Neural progenitor cell (in vitro differentiated cells): ENCODE measurements at regions not wholly inside any gene's neighbourhood (a gene's known extent, or its start where the extent isn't known, plus 50 kb on each side); places are given as distances from the start of the nearest gene placed in this dataset.
A peak's percentile ranks its signal among the peaks of the same experiment; 100 is the strongest.

Experiments
- DNase-seq: peaks from one replicate; pipeline ENCODE4 v3.0.0-alpha.2; 2016; ENCODE audit warnings: low spot score
- H2AFZ ChIP-seq: fragments of 200-600 bp; sonication (generic); replicated peaks from 2 replicates; pipeline ENCODE4 v1.6.1; 2016; ENCODE audit warnings: antibody characterized with exemption
- H3F3A ChIP-seq: fragments of 200-600 bp; sonication (generic); 2 replicates; pipeline ENCODE4 v1.6.1; 2016; ENCODE audit warnings: antibody characterized with exemption, low read depth
- H3K27ac ChIP-seq: fragments of 200-600 bp; sonication (generic); 2 replicates; pipeline ENCODE4 v1.5.1; 2016; ENCODE audit warnings: mild to moderate bottlenecking
- H3K27me3 ChIP-seq: fragments of 200-600 bp; sonication (generic); 2 replicates; pipeline ENCODE4 v1.6.1; 2016; ENCODE audit warnings: mild to moderate bottlenecking, moderate library complexity
- H3K36me3 ChIP-seq: fragments of 200-600 bp; sonication (generic); 2 replicates; pipeline ENCODE4 v1.5.1; 2016
- H3K4me1 ChIP-seq: fragments of 200-600 bp; sonication (generic); 2 replicates; pipeline ENCODE4 v1.6.1; 2016; ENCODE audit warnings: mixed run types
- H3K4me2 ChIP-seq: fragments of 200-600 bp; sonication (generic); 2 replicates; pipeline ENCODE4 v1.6.1; 2016
- H3K4me3 ChIP-seq: fragments of 200-600 bp; sonication (generic); 2 replicates; pipeline ENCODE4 v1.5.1; 2016
- H3K79me2 ChIP-seq: fragments of 200-600 bp; sonication (generic); 2 replicates; pipeline ENCODE4 v1.6.1; 2016; ENCODE audit warnings: low read depth
- H3K9ac ChIP-seq: fragments of 200-600 bp; sonication (generic); 2 replicates; pipeline ENCODE4 v1.6.1; 2016
- H3K9me3 ChIP-seq: fragments of 200-600 bp; sonication (generic); 2 replicates; pipeline ENCODE4 v1.5.1; 2016; ENCODE audit warnings: low read depth
- H4K20me1 ChIP-seq: fragments of 200-600 bp; sonication (generic); 2 replicates; pipeline ENCODE4 v1.6.1; 2016; ENCODE audit warnings: low read depth
- H3K27ac Mint-ChIP-seq: 3 replicates; pipeline ENCODE4 v1.8.0; 2021; ENCODE audit warnings: mixed read lengths
- H3K27me3 Mint-ChIP-seq: 2 replicates; pipeline ENCODE4 v1.8.0; 2022; ENCODE audit warnings: low read depth, mild to moderate bottlenecking, inconsistent platforms, moderate library complexity, mixed read lengths; ENCODE audit not compliant: insufficient read depth
- H3K36me3 Mint-ChIP-seq: 3 replicates; pipeline ENCODE4 v1.8.0; 2021; ENCODE audit warnings: mixed read lengths
- H3K4me1 Mint-ChIP-seq: 3 replicates; pipeline ENCODE4 v1.8.0; 2021; ENCODE audit warnings: mixed read lengths
- H3K4me3 Mint-ChIP-seq: 3 replicates; pipeline ENCODE4 v1.8.0; 2021; ENCODE audit warnings: mild to moderate bottlenecking, moderate library complexity, mixed read lengths
- H3K9me3 Mint-ChIP-seq: 3 replicates; pipeline ENCODE4 v1.8.0; 2020; ENCODE audit warnings: mixed read lengths
- EZH2 ChIP-seq: fragments of 200-600 bp; sonication (generic); IDR thresholded peaks from 2 replicates; pipeline ENCODE4 v1.6.1; 2017; ENCODE audit warnings: antibody characterized with exemption, mild to moderate bottlenecking, moderate library complexity
- EZH2phosphoT487 ChIP-seq: fragments of 200-600 bp; sonication (generic); IDR thresholded peaks from 2 replicates; pipeline ENCODE4 v1.6.1; 2017; ENCODE audit warnings: antibody characterized with exemption
- TF ChIP-seq, protein P1 (sequence below): fragments of 200-600 bp; sonication (generic); IDR thresholded peaks from 2 replicates; pipeline ENCODE4 v1.5.1; 2017; ENCODE audit warnings: antibody characterized with exemption, mild to moderate bottlenecking

- Histone ChIP-seq H3K36me3 (no peaks in the 10 kb centered on the region), H3K9ac (no peak overlapping the region), H3K4me2 (no peak overlapping the region), H3K4me3 (no peak overlapping the region), H2AFZ (peak overlapping the region; percentile 1), H3K9me3 (no peaks in the 10 kb centered on the region), H3K4me1 (no peaks in the 10 kb centered on the region), H3K27ac (no peak overlapping the region), H3K79me2 (no peaks in the 10 kb centered on the region), H3K27me3 (no peaks in the 10 kb centered on the region), H3F3A (no peaks in the 10 kb centered on the region), H4K20me1 (no peaks in the 10 kb centered on the region)
- TF ChIP-seq EZH2 (no peak), EZH2phosphoT487 (no peak)
- TF ChIP-seq, protein P1, sequence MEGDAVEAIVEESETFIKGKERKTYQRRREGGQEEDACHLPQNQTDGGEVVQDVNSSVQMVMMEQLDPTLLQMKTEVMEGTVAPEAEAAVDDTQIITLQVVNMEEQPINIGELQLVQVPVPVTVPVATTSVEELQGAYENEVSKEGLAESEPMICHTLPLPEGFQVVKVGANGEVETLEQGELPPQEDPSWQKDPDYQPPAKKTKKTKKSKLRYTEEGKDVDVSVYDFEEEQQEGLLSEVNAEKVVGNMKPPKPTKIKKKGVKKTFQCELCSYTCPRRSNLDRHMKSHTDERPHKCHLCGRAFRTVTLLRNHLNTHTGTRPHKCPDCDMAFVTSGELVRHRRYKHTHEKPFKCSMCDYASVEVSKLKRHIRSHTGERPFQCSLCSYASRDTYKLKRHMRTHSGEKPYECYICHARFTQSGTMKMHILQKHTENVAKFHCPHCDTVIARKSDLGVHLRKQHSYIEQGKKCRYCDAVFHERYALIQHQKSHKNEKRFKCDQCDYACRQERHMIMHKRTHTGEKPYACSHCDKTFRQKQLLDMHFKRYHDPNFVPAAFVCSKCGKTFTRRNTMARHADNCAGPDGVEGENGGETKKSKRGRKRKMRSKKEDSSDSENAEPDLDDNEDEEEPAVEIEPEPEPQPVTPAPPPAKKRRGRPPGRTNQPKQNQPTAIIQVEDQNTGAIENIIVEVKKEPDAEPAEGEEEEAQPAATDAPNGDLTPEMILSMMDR: no peak
- Mint-ChIP-seq H3K36me3 (no peaks in the 10 kb centered on the region), H3K4me1 (peaks cover 7% of the 10 kb centered on the region), H3K4me3 (no peak overlapping the region), H3K27ac (no peak overlapping the region), H3K9me3 (peaks cover 5% of the 10 kb centered on the region), H3K27me3 (peaks cover 6% of the 10 kb centered on the region)
- DNase-seq: peak; percentile 21
Measured at GRCh38 chr5:159469496-159470372, 139.4 kb upstream of the IL12B start.

GRCh38 chr5:159471904-159472303 lies 141.6 kb upstream of the IL12B start:
- peak overlapping the region; percentile 7 for H2AFZ ChIP-seq
- no peaks in the 10 kb centered on the region for H3K4me1 ChIP-seq
- H3F3A ChIP-seq: no peaks in the 10 kb centered on the region
- no peaks in the 10 kb centered on the region for H3K36me3 ChIP-seq
- H4K20me1 ChIP-seq: no peaks in the 10 kb centered on the region
- no peak overlapping the region for H3K4me3 Mint-ChIP-seq
- peak; percentile 27 for DNase-seq
- no peaks in the 10 kb centered on the region for H3K27me3 ChIP-seq
- H3K4me1 Mint-ChIP-seq: peaks cover 7% of the 10 kb centered on the region
- H3K79me2 ChIP-seq: no peaks in the 10 kb centered on the region
- H3K36me3 Mint-ChIP-seq: no peaks in the 10 kb centered on the region
- TF ChIP-seq EZH2phosphoT487 (no peak), EZH2 (no peak)
- TF ChIP-seq, protein P1: no peak
- H3K9me3 Mint-ChIP-seq: peaks cover 14% of the 10 kb centered on the region
- H3K9ac ChIP-seq: no peak overlapping the region
- H3K27ac ChIP-seq: no peak overlapping the region
- peaks cover 6% of the 10 kb centered on the region for H3K27me3 Mint-ChIP-seq
- no peak overlapping the region for H3K27ac Mint-ChIP-seq
- no peak overlapping the region for H3K4me3 ChIP-seq
- no peak overlapping the region for H3K4me2 ChIP-seq
- no peaks in the 10 kb centered on the region for H3K9me3 ChIP-seq

- Histone ChIP-seq H3K9me3 (no peaks in the 10 kb centered on the region), H3K27ac (no peak overlapping the region), H2AFZ (no peak overlapping the region), H3K79me2 (no peaks in the 10 kb centered on the region), H3K27me3 (no peaks in the 10 kb centered on the region), H3F3A (no peaks in the 10 kb centered on the region), H3K9ac (no peak overlapping the region), H4K20me1 (no peaks in the 10 kb centered on the region), H3K4me3 (no peak overlapping the region), H3K4me2 (no peak overlapping the region), H3K36me3 (no peaks in the 10 kb centered on the region), H3K4me1 (no peaks in the 10 kb centered on the region)
- H3K4me3 Mint-ChIP-seq: no peak overlapping the region
- no peaks in the 10 kb centered on the region for H3K36me3 Mint-ChIP-seq
- TF ChIP-seq, protein P1: no peak
- no peak for TF ChIP-seq EZH2
- no peak for TF ChIP-seq EZH2phosphoT487
- no peak overlapping the region for H3K27ac Mint-ChIP-seq
- H3K9me3 Mint-ChIP-seq: peaks cover 14% of the 10 kb centered on the region
- H3K4me1 Mint-ChIP-seq: peaks cover 4% of the 10 kb centered on the region
- no peak for DNase-seq
- H3K27me3 Mint-ChIP-seq: peaks cover 3% of the 10 kb centered on the region
Measured at GRCh38 chr5:159475026-159475425, 144.7 kb upstream of the IL12B start.
